ENCODE measurements at regions not wholly inside any gene's neighbourhood (a gene's known extent, or its start where the extent isn't known, plus 50 kb on each side); places are given as distances from the start of the nearest gene placed in this dataset.
"Not testable (repeated sequence)": the region's sequence is repeated elsewhere in the genome, so short reads cannot be mapped to it uniquely, and the experiment has no call there.

DNA sequence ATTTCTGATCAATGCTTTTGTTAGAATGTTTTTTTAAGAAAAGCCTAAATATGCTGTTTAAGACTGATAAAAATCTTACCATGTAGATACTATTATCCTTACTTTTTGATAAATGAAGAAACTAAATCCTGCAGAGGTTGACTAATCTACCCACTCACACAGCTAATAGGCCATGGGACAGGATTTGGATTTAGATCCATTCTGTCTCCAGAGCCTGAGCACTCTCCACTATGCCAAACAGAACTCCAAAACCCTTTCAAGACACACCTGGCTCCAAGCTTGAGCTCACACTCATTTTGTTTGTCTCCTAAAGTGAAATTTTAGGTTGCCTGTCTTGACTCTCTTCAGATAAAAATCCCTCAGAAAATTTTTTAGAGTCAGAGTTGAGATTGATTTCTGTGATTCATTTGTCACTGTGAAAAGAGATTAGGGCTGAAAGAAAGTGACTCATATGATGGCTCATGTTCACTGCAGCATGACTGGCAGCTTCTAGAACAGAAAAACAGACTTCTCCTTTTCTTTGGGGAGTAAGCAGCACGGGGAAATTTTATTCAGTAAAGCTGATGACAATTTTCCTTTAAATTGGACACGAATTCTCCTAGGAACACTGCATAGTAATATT, 132.3 kb upstream of the POT1 start:
- intact Hi-C loops (cut with DNase I; ENCODE audit: low total_unique reads) = no loop called here
- H3K9me3 ChIP-seq = no peaks in the 10 kb centered on the region
- no peak overlapping the region for H3K4me3 ChIP-seq
- peak overlapping the region; percentile 26 to 54 for H3K27ac ChIP-seq
- H3K27me3 ChIP-seq = no peaks in the 10 kb centered on the region
- TF ChIP-seq, protein P1, sequence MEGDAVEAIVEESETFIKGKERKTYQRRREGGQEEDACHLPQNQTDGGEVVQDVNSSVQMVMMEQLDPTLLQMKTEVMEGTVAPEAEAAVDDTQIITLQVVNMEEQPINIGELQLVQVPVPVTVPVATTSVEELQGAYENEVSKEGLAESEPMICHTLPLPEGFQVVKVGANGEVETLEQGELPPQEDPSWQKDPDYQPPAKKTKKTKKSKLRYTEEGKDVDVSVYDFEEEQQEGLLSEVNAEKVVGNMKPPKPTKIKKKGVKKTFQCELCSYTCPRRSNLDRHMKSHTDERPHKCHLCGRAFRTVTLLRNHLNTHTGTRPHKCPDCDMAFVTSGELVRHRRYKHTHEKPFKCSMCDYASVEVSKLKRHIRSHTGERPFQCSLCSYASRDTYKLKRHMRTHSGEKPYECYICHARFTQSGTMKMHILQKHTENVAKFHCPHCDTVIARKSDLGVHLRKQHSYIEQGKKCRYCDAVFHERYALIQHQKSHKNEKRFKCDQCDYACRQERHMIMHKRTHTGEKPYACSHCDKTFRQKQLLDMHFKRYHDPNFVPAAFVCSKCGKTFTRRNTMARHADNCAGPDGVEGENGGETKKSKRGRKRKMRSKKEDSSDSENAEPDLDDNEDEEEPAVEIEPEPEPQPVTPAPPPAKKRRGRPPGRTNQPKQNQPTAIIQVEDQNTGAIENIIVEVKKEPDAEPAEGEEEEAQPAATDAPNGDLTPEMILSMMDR (IDR thresholded peaks at IDR 0.05) = no peak
- H3K4me1 ChIP-seq = peaks cover 0 to 17% (median 0%) of the 10 kb centered on the region in 4 donors
- DNase-seq = no peak
- H3K36me3 ChIP-seq = no peaks in the 10 kb centered on the region

GRCh38 chr7:125061083-125061745, 131.6 kb upstream of the POT1 start:
- intact Hi-C loops (cut with DNase I; ENCODE audit: low total_unique reads); DNase-seq; H3K4me3 ChIP-seq; H3K36me3 ChIP-seq; H3K27me3 ChIP-seq; H3K9me3 ChIP-seq: not testable (repeated sequence)
- Histone ChIP-seq H3K27ac (peak overlapping the region in 1 of 2 donors; percentile 54), H3K4me1 (peaks cover 0 to 17% (median 0%) of the 10 kb centered on the region in 4 donors)

- no peaks in the 10 kb centered on the region for H3K36me3 ChIP-seq
- intact Hi-C loops (cut with DNase I; ENCODE audit: low total_unique reads) = no loop called here
- H3K4me3 ChIP-seq = no peak overlapping the region
- no peak overlapping the region for H3K27ac ChIP-seq
- no peaks in the 10 kb centered on the region for H3K27me3 ChIP-seq
- no peaks in the 10 kb centered on the region for H3K9me3 ChIP-seq
- no peak for DNase-seq
- TF ChIP-seq, protein P1 (IDR thresholded peaks at IDR 0.05) = peak in 1 of 2 experiments; percentile 28
- peaks cover 0 to 17% (median 0%) of the 10 kb centered on the region in 4 donors for H3K4me1 ChIP-seq
Observed at GRCh38 chr7:125059861-125060456, 130.3 kb upstream of the POT1 start.

- TF ChIP-seq, protein P1 (IDR thresholded peaks at IDR 0.05) = no peak
- intact Hi-C loops (cut with DNase I; ENCODE audit: low total_unique reads) = no loop called here
Observed at GRCh38 chr7:125057963-125058362, 128.3 kb upstream of the POT1 start.

DNA sequence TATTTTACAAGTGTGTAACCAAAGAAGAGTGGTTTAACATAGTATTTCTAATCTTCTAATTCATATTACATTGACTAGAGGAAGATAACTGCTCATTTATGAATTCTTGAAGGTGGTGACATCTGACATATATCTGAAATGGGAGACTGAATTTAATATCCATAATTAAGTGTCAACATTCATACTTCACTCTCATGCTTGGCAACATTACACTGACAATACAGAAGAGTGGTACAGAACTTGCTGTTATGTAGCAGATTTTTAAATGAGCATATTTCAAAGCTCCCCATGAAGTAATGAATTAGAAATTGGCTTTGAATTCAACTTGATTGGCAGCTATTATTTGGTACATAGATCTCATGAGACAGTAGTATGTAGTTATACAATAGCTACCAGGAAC, 125.8 kb upstream of the POT1 start:
- H3K36me3 ChIP-seq = no peaks in the 10 kb centered on the region
- no peaks in the 10 kb centered on the region for H3K27me3 ChIP-seq
- no peaks in the 10 kb centered on the region for H3K9me3 ChIP-seq
- peaks cover 0 to 4% (median 0%) of the 10 kb centered on the region in 4 donors for H3K4me1 ChIP-seq
- H3K4me3 ChIP-seq = no peak overlapping the region
- H3K27ac ChIP-seq = no peak overlapping the region
- intact Hi-C loops (cut with DNase I; ENCODE audit: low total_unique reads) = no loop called here
- TF ChIP-seq, protein P1 (IDR thresholded peaks at IDR 0.05) = no peak
- DNase-seq = no peak

More at GRCh38 chr7:125057963-125058362, 128.3 kb upstream of the POT1 start:
- Histone ChIP-seq H3K9me3 (no peaks in the 10 kb centered on the region), H3K27ac (no peak overlapping the region), H3K36me3 (no peaks in the 10 kb centered on the region), H3K4me1 (peaks cover 0 to 17% (median 0%) of the 10 kb centered on the region in 4 donors), H3K4me3 (no peak overlapping the region), H3K27me3 (no peaks in the 10 kb centered on the region)
- DNase-seq = no peak

- H3K9me3 ChIP-seq = no peaks in the 10 kb centered on the region
- TF ChIP-seq, protein P1 (IDR thresholded peaks at IDR 0.05) = no peak
Observed at GRCh38 chr7:125046767-125047166, 117.1 kb upstream of the POT1 start.

More at GRCh38 chr7:125046767-125047166, 117.1 kb upstream of the POT1 start:
- intact Hi-C loops (cut with DNase I; ENCODE audit: low total_unique reads) = no loop called here
- Histone ChIP-seq H3K4me3 (no peak overlapping the region), H3K27me3 (no peaks in the 10 kb centered on the region), H3K27ac (no peak overlapping the region), H3K4me1 (no peaks in the 10 kb centered on the region), H3K36me3 (no peaks in the 10 kb centered on the region)
- DNase-seq = no peak
